Left colon (tissue), 2 donors: ENCODE measurements at regions not wholly inside any gene's neighbourhood (a gene's known extent, or its start where the extent isn't known, plus 50 kb on each side); places are given as distances from the start of the nearest gene placed in this dataset.
"Not testable (repeated sequence)": the region's sequence is repeated elsewhere in the genome, so short reads cannot be mapped to it uniquely, and the experiment has no call there.

Source experiments
- ATAC-seq: fragments of 200-7000 bp; cut with Tn5 transposase; one replicate; pipeline ENCODE4 v1.9.1; 2020; ENCODE audit warnings: mild to moderate bottlenecking, moderate library complexity
- DNase-seq, 2 donors: peaks; one replicate each; pipeline ENCODE4 v3.0.0-alpha.2; 2020
- intact Hi-C, 2 donors: fragments of 100-400 bp; cut with DNase I in 1 of 2; cut with micrococcal nuclease in 1 of 2; formaldehyde crosslinking; loops; one replicate each; pipeline versions ENCODE4 v1.11.2 to v1.14.0; 2022; cut with DNase I, micrococcal nuclease
- donor health status: DM: no; HTN: no; CAD: no.
- donor health status: DM: yes; HTN: yes; CAD: no.

- ATAC-seq (no peak), DNase-seq (no peak)
- intact Hi-C loops, result no loop called here
Observed at GRCh38 chr6:78192057-78192456, 539.2 kb downstream of the MEI4 start.

- intact Hi-C loops, result no loop called here
- ATAC-seq, result no peak
- no peak for DNase-seq
Observed at GRCh38 chr6:78199044-78199443, 546.2 kb downstream of the MEI4 start.

GRCh38 chr6:78222226-78222625 lies 569.4 kb downstream of the MEI4 start:
- intact Hi-C loops, result no loop called here
- ATAC-seq (no peak), DNase-seq (no peak)

GRCh38 chr6:78231002-78231401 lies 578.2 kb downstream of the MEI4 start:
- intact Hi-C loops, result no loop called here
- DNase-seq (no peak), ATAC-seq (no peak)

GRCh38 chr6:78243519-78243918 lies 590.7 kb downstream of the MEI4 start:
- intact Hi-C loops, result no loop called here
- DNase-seq, result no peak
- no peak for ATAC-seq

GRCh38 chr6:78251931-78252330 lies 599.1 kb downstream of the MEI4 start:
- ATAC-seq, result no peak
- intact Hi-C loops, result no loop called here
- DNase-seq, result no peak

- ATAC-seq (no peak), DNase-seq (no peak)
- intact Hi-C loops, result no loop called here
Observed at GRCh38 chr6:78253618-78254017, 600.8 kb downstream of the MEI4 start.

- ATAC-seq (no peak), DNase-seq (no peak)
- intact Hi-C loops, result no loop called here
Observed at GRCh38 chr6:78259935-78260334, 607.1 kb downstream of the MEI4 start.

- intact Hi-C loops, DNase-seq, ATAC-seq: not testable (repeated sequence)
Observed at GRCh38 chr6:78260427-78260826, 606.9 kb upstream of the IRAK1BP1 start.

- intact Hi-C loops, result no loop called here
- ATAC-seq (no peak), DNase-seq (no peak)
Observed at GRCh38 chr6:78268591-78269452, 598.5 kb upstream of the IRAK1BP1 start.

- no peak for DNase-seq
- no peak for ATAC-seq
- intact Hi-C loops, result no loop called here
Observed at GRCh38 chr6:78300885-78301284, 566.5 kb upstream of the IRAK1BP1 start.

- DNase-seq, result no peak
- no peak for ATAC-seq
- intact Hi-C loops, result no loop called here
Observed at GRCh38 chr6:78302411-78302810, 564.9 kb upstream of the IRAK1BP1 start.

- ATAC-seq (no peak), DNase-seq (no peak)
- intact Hi-C loops, result no loop called here
Observed at GRCh38 chr6:78308025-78308424, 559.3 kb upstream of the IRAK1BP1 start.

- ATAC-seq, result no peak
- intact Hi-C loops, result no loop called here
- no peak for DNase-seq
Observed at GRCh38 chr6:78322068-78322845, 545.1 kb upstream of the IRAK1BP1 start.

- ATAC-seq (no peak), DNase-seq (no peak)
- intact Hi-C loops, result no loop called here
Observed at GRCh38 chr6:78324213-78324612, 543.1 kb upstream of the IRAK1BP1 start.

- no peak for DNase-seq
- no peak for ATAC-seq
- intact Hi-C loops, result no loop called here
Observed at GRCh38 chr6:78340755-78341154, 526.6 kb upstream of the IRAK1BP1 start.

- DNase-seq (no peak), ATAC-seq (no peak)
- intact Hi-C loops, result no loop called here
Observed at GRCh38 chr6:78345882-78346281, 521.5 kb upstream of the IRAK1BP1 start.

GRCh38 chr6:78347191-78347916 lies 520.0 kb upstream of the IRAK1BP1 start:
- DNase-seq (no peak), ATAC-seq (no peak)
- intact Hi-C loops, result no loop called here

GRCh38 chr6:78353040-78353439 lies 514.3 kb upstream of the IRAK1BP1 start:
- no peak for DNase-seq
- no peak for ATAC-seq
- intact Hi-C loops, result no loop called here

GRCh38 chr6:78363688-78364087 lies 503.7 kb upstream of the IRAK1BP1 start:
- intact Hi-C loops, result no loop called here
- DNase-seq, result no peak
- ATAC-seq, result no peak
